Natural killer cell (primary cell): ENCODE measurements at regions not wholly inside any gene's neighbourhood (a gene's known extent, or its start where the extent isn't known, plus 50 kb on each side); places are given as distances from the start of the nearest gene placed in this dataset.

Experiments
- ATAC-seq, 3 donors: fragments of 150-1000 bp in 2 of 3; fragments of 200-7000 bp in 1 of 3; cut with Tn5 transposase; 1 replicate in 1 of 3; 2 replicates in 2 of 3; pipeline ENCODE4 v1.10.0; 2021; ENCODE audit warnings: mild to moderate bottlenecking in 2 of 3, moderate library complexity in 2 of 3
- DNase-seq, 2 donors: peaks; one replicate each; pipeline versions ENCODE4 v3.0.0 to v3.0.0-alpha.2; 2013 to 2021; ENCODE audit warnings: mixed read lengths in 1 of 2
- H3K27ac ChIP-seq: one replicate; pipeline ENCODE4 v1.5.1; 2013; ENCODE audit warnings: mild to moderate bottlenecking, low read length
- H3K27me3 ChIP-seq: one replicate; pipeline ENCODE4 v1.6.1; 2013; ENCODE audit warnings: low read length; ENCODE audit not compliant: control insufficient read depth, insufficient read depth
- H3K36me3 ChIP-seq: one replicate; pipeline ENCODE4 v1.6.1; 2013; ENCODE audit warnings: low read length; ENCODE audit not compliant: control insufficient read depth, insufficient read depth
- H3K4me1 ChIP-seq: one replicate; pipeline ENCODE4 v1.6.1; 2013; ENCODE audit warnings: low read length; ENCODE audit not compliant: control insufficient read depth, insufficient read depth
- H3K4me3 ChIP-seq: one replicate; pipeline ENCODE4 v1.5.1; 2013; ENCODE audit warnings: low read length
- H3K9me3 ChIP-seq: one replicate; pipeline ENCODE4 v1.6.1; 2013; ENCODE audit warnings: low read length; ENCODE audit not compliant: control insufficient read depth, insufficient read depth
- H3K27ac Mint-ChIP-seq, 2 donors: one replicate each; pipeline ENCODE4 v1.8.0; 2022; ENCODE audit warnings: mild to moderate bottlenecking in 2 of 2, mixed read lengths in 2 of 2, moderate library complexity in 1 of 2
- H3K27me3 Mint-ChIP-seq, 2 donors: one replicate each; pipeline ENCODE4 v1.8.0; 2022; ENCODE audit warnings: low read depth in 2 of 2, mixed read lengths in 2 of 2
- H3K36me3 Mint-ChIP-seq: one replicate; pipeline ENCODE4 v1.8.0; 2022; ENCODE audit warnings: mixed read lengths
- H3K4me1 Mint-ChIP-seq, 2 donors: one replicate each; pipeline ENCODE4 v1.8.0; 2022; ENCODE audit warnings: mixed read lengths in 2 of 2
- H3K4me3 Mint-ChIP-seq: one replicate; pipeline ENCODE4 v1.8.0; 2022; ENCODE audit warnings: mild to moderate bottlenecking, moderate library complexity, mixed read lengths
- H3K9me3 Mint-ChIP-seq, 2 donors: one replicate each; pipeline ENCODE4 v1.8.0; 2022; ENCODE audit warnings: mixed read lengths in 2 of 2
- CTCF ChIP-seq: fragments of 200-600 bp; IDR thresholded peaks from one replicate; pipeline ENCODE4 v1.8.0; 2022; ENCODE audit warnings: antibody characterized with exemption
- WGBS: methylation state at CpG from one replicate; pipeline ENCODE4 v1.1.7; 2013; ENCODE audit warnings: missing lambda C conversion rate; ENCODE audit not compliant: insufficient coverage; 5-methylcytosine and 5-hydroxymethylcytosine counted together
- intact Hi-C: fragments of 100-400 bp; cut with micrococcal nuclease; formaldehyde crosslinking; loops from one replicate; pipeline ENCODE4 v1.14.2; 2022

- Mint-ChIP-seq H3K4me3 (no peak overlapping the region), H3K4me1 (no peaks in the 10 kb centered on the region), H3K27me3 (no peaks in the 10 kb centered on the region), H3K9me3 (peaks cover 2 to 8% of the 10 kb centered on the region in 2 donors), H3K36me3 (peaks cover 6% of the 10 kb centered on the region), H3K27ac (no peak overlapping the region)
- Histone ChIP-seq H3K4me3 (no peak overlapping the region), H3K4me1 (no peaks in the 10 kb centered on the region), H3K27me3 (no peaks in the 10 kb centered on the region), H3K27ac (no peak overlapping the region), H3K9me3 (no peaks in the 10 kb centered on the region), H3K36me3 (no peaks in the 10 kb centered on the region)
- intact Hi-C loops = no loop called here
- ATAC-seq (no peak), DNase-seq (no peak)
- WGBS = 63% methylated on average over 2 of the region's 2 CpGs
- no peak for TF ChIP-seq CTCF
Observed at GRCh38 chr21:27212441-27212840, 245.6 kb upstream of the ADAMTS5 start.

- Mint-ChIP-seq H3K9me3 (peaks cover 4 to 8% of the 10 kb centered on the region in 2 donors), H3K4me1 (no peaks in the 10 kb centered on the region), H3K27me3 (no peaks in the 10 kb centered on the region), H3K36me3 (peaks cover 6% of the 10 kb centered on the region), H3K4me3 (no peak overlapping the region), H3K27ac (no peak overlapping the region)
- TF ChIP-seq CTCF = no peak
- Histone ChIP-seq H3K4me3 (no peak overlapping the region), H3K36me3 (no peaks in the 10 kb centered on the region), H3K27me3 (no peaks in the 10 kb centered on the region), H3K9me3 (no peaks in the 10 kb centered on the region), H3K4me1 (no peaks in the 10 kb centered on the region), H3K27ac (no peak overlapping the region)
- no CpG with 5 or more reads among the region's 1 CpG for WGBS
- intact Hi-C loops = no loop called here
- ATAC-seq (no peak), DNase-seq (no peak)
Observed at GRCh38 chr21:27209546-27209945, 242.7 kb upstream of the ADAMTS5 start.

- Histone ChIP-seq H3K27me3 (no peaks in the 10 kb centered on the region), H3K4me1 (no peaks in the 10 kb centered on the region), H3K36me3 (no peaks in the 10 kb centered on the region), H3K4me3 (no peak overlapping the region), H3K9me3 (no peaks in the 10 kb centered on the region), H3K27ac (no peak overlapping the region)
- 68% methylated on average over 4 of the region's 5 CpGs for WGBS
- H3K36me3 Mint-ChIP-seq = peaks cover 6% of the 10 kb centered on the region
- no peaks in the 10 kb centered on the region for H3K27me3 Mint-ChIP-seq
- intact Hi-C loops = no loop called here
- H3K4me1 Mint-ChIP-seq = no peaks in the 10 kb centered on the region
- no peak for TF ChIP-seq CTCF
- DNase-seq = no peak
- H3K27ac Mint-ChIP-seq = no peak overlapping the region
- no peak for ATAC-seq
- no peak overlapping the region for H3K4me3 Mint-ChIP-seq
- H3K9me3 Mint-ChIP-seq = peaks cover 5 to 10% of the 10 kb centered on the region in 2 donors
Observed at GRCh38 chr21:27206368-27206982, 239.6 kb upstream of the ADAMTS5 start.

GRCh38 chr21:27202301-27202700 lies 235.4 kb upstream of the ADAMTS5 start:
- Histone ChIP-seq H3K36me3 (no peaks in the 10 kb centered on the region), H3K27me3 (no peaks in the 10 kb centered on the region), H3K4me1 (no peaks in the 10 kb centered on the region), H3K4me3 (no peak overlapping the region), H3K9me3 (no peaks in the 10 kb centered on the region), H3K27ac (no peak overlapping the region)
- DNase-seq (no peak), ATAC-seq (no peak)
- H3K4me3 Mint-ChIP-seq = no peak overlapping the region
- H3K9me3 Mint-ChIP-seq = peaks cover 8 to 13% of the 10 kb centered on the region in 2 donors
- no peak for TF ChIP-seq CTCF
- no peak overlapping the region for H3K27ac Mint-ChIP-seq
- intact Hi-C loops = no loop called here
- H3K4me1 Mint-ChIP-seq = no peaks in the 10 kb centered on the region
- H3K27me3 Mint-ChIP-seq = no peaks in the 10 kb centered on the region
- no peaks in the 10 kb centered on the region for H3K36me3 Mint-ChIP-seq
